Psoas muscle (tissue), 7 donors: ENCODE measurements at regions not wholly inside any gene's neighbourhood (a gene's known extent, or its start where the extent isn't known, plus 50 kb on each side); places are given as distances from the start of the nearest gene placed in this dataset.

Source experiments
- ATAC-seq, 4 donors: fragments of 200-7000 bp; cut with Tn5 transposase; one replicate each; pipeline ENCODE4 v1.9.1; 2020; ENCODE audit warnings: moderate library complexity in 3 of 4, mild to moderate bottlenecking in 2 of 4
- DNase-seq, 2 donors: peaks; one replicate each; pipeline ENCODE4 v3.0.0-alpha.2; 2020
- H3K27ac ChIP-seq: fragments of 200-600 bp; one replicate; pipeline ENCODE4 v1.8.0; 2022
- H3K27me3 ChIP-seq, 3 donors: fragments of 200-600 bp in 1 of 3; one replicate each; pipeline versions ENCODE4 v1.6.1 to v1.8.0; 2013 to 2022; ENCODE audit warnings: low read length in 2 of 3, mild to moderate bottlenecking in 2 of 3, moderate library complexity in 1 of 3; ENCODE audit not compliant: insufficient read depth in 3 of 3
- H3K36me3 ChIP-seq, 2 donors: fragments of 200-600 bp in 1 of 2; one replicate each; pipeline versions ENCODE4 v1.6.1 to v1.8.0; 2013 to 2022; ENCODE audit warnings: low read depth in 1 of 2, mild to moderate bottlenecking in 1 of 2, moderate library complexity in 1 of 2; ENCODE audit not compliant: insufficient read depth in 1 of 2
- H3K4me1 ChIP-seq: fragments of 200-600 bp; one replicate; pipeline ENCODE4 v1.8.0; 2022
- H3K4me3 ChIP-seq: fragments of 200-600 bp; one replicate; pipeline ENCODE4 v1.8.0; 2022; ENCODE audit warnings: mild to moderate bottlenecking
- H3K9me3 ChIP-seq: fragments of 200-600 bp; one replicate; pipeline ENCODE4 v1.8.0; 2022
- WGBS, 3 donors: extraction: QIAGEN DNeasy Blood & Tissue Kit; methylation state at CpG; one replicate each; pipeline versions ENCODE4 v1.1.6 to v1.1.7; 2013; 5-methylcytosine and 5-hydroxymethylcytosine counted together
- intact Hi-C, 2 donors: fragments of 100-400 bp; cut with DNase I; formaldehyde crosslinking; loops; one replicate each; pipeline versions ENCODE4 v1.11.0 to v1.14.2; 2022
- TF ChIP-seq, protein P1 (sequence below): fragments of 200-600 bp; IDR thresholded peaks from one replicate; pipeline ENCODE4 v1.8.0; 2022; ENCODE audit warnings: antibody characterized with exemption
- donor health status: healthy with polysubstance abuse.
- donor health status: DM: no; HTN: no; CAD: no; lungs with moderate emphysema.
- donor health status: Bipolar disorder and iron deficiency.
- donor health status: healthy.
- donor health status: DM: yes; HTN: yes; CAD: no.
- donor health status: DM: no; HTN: no; CAD: no.
- donor health status: DM: yes; HTN: yes; CAD: no.

- Histone ChIP-seq H3K9me3 (no peaks in the 10 kb centered on the region), H3K4me3 (no peak overlapping the region), H3K4me1 (no peaks in the 10 kb centered on the region), H3K27me3 (no peaks in the 10 kb centered on the region), H3K27ac (no peak overlapping the region), H3K36me3 (no peaks in the 10 kb centered on the region)
- ATAC-seq (no peak), DNase-seq (no peak)
- TF ChIP-seq, protein P1, sequence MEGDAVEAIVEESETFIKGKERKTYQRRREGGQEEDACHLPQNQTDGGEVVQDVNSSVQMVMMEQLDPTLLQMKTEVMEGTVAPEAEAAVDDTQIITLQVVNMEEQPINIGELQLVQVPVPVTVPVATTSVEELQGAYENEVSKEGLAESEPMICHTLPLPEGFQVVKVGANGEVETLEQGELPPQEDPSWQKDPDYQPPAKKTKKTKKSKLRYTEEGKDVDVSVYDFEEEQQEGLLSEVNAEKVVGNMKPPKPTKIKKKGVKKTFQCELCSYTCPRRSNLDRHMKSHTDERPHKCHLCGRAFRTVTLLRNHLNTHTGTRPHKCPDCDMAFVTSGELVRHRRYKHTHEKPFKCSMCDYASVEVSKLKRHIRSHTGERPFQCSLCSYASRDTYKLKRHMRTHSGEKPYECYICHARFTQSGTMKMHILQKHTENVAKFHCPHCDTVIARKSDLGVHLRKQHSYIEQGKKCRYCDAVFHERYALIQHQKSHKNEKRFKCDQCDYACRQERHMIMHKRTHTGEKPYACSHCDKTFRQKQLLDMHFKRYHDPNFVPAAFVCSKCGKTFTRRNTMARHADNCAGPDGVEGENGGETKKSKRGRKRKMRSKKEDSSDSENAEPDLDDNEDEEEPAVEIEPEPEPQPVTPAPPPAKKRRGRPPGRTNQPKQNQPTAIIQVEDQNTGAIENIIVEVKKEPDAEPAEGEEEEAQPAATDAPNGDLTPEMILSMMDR = no peak
- intact Hi-C loops = no loop called here
- WGBS, 3 donors = 42 to 57% (median 53%) methylated on average over 6 of the region's 6 CpGs
Measured at GRCh38 chr2:18980786-18981430, 377.5 kb downstream of the OSR1 start.

DNA sequence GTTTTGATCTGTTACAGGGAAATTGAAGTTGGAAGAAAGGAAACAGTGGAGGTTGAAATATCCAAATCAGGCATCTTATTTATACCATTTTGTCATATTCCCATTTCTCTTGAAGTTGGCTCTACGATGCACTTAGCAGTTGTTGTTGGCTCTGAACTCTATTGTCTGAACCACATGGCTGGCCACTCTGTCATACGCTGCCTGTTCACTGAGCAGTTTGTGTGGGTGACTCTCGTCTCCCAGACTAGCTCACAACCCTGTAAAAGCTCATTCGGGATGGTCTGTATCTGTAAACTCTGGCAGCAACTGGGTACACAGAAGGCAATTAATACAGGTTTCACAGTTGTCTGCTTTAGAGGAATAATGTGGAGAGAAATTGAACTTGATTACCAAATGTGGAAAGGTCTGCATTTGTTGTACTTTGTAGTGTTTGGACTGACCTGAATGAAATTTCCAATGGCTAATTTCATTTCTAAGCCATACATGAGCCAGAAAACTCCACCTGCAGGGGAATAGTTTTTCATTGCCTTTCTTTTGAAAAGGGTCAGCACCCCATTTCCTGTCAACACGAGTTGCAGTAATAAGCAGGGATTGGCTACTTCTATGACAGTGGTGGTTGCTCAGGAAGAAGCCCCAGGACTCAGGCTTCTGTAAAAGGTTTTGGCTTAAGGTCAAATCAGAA lies 378.2 kb downstream of the OSR1 start:
- TF ChIP-seq, protein P1 = no peak

DNA sequence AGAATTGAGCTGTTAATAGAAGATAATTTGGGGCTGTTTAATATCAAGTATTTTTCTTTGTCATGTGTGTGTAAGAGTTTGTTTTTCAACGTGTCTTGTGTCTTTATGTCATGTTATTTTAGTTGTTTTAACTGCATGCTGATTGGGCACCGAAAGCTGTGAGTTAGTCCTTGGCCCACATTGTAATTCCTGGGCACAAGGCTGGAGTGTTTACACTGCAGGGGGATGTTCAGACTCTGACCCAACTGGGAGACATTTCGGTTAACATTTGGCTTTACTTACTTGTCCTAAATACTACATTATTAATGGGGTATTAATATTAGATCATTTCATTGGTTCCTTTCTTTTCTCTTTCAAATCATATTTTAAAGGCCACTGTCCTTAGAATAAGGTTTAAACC lies 381.0 kb downstream of the OSR1 start:
- H3K36me3 ChIP-seq = no peaks in the 10 kb centered on the region
- no peaks in the 10 kb centered on the region for H3K9me3 ChIP-seq
- TF ChIP-seq, protein P1 = no peak
- no peak overlapping the region for H3K27ac ChIP-seq
- WGBS, 3 donors = 78 to 88% (median 80%) methylated on average over 3 of the region's 3 CpGs
- intact Hi-C loops = loop anchor here in 1 of 2 donors (10.0 kb wide), 1 partner anchor 223 kb away; no protein-coding TSS in a partner anchor
- no peak overlapping the region for H3K4me3 ChIP-seq
- H3K4me1 ChIP-seq = no peaks in the 10 kb centered on the region
- ATAC-seq (no peak), DNase-seq (no peak)
- no peaks in the 10 kb centered on the region for H3K27me3 ChIP-seq

More for the DNA sequence above, 378.2 kb downstream of the OSR1 start:
- no peaks in the 10 kb centered on the region for H3K9me3 ChIP-seq
- DNase-seq = no peak
- no peak overlapping the region for H3K4me3 ChIP-seq
- no peak for ATAC-seq
- H3K36me3 ChIP-seq = no peaks in the 10 kb centered on the region
- H3K4me1 ChIP-seq = no peaks in the 10 kb centered on the region
- H3K27me3 ChIP-seq = no peaks in the 10 kb centered on the region
- 51 to 65% (median 62%) methylated on average over 5 of the region's 5 CpGs for WGBS, 3 donors
- H3K27ac ChIP-seq = no peak overlapping the region
- intact Hi-C loops = no loop called here

- Histone ChIP-seq H3K4me1 (no peaks in the 10 kb centered on the region), H3K9me3 (no peaks in the 10 kb centered on the region), H3K36me3 (no peaks in the 10 kb centered on the region), H3K27ac (no peak overlapping the region), H3K27me3 (no peaks in the 10 kb centered on the region), H3K4me3 (no peak overlapping the region)
- no peak for DNase-seq
- ATAC-seq = no peak
- TF ChIP-seq, protein P1 = no peak
- 50 to 61% (median 56%) methylated on average over 14 of the region's 14 CpGs for WGBS, 3 donors
- intact Hi-C loops = loop anchor here in 1 of 2 donors (10.0 kb wide), 1 partner anchor 222 kb away; no protein-coding TSS in a partner anchor
Measured at GRCh38 chr2:18976168-18976961, 382.1 kb downstream of the OSR1 start.
